Thoracic aorta (tissue), 2 donors: ENCODE measurements at regions not wholly inside any gene's neighbourhood (a gene's known extent, or its start where the extent isn't known, plus 50 kb on each side); places are given as distances from the start of the nearest gene placed in this dataset.

Experiments
- ATAC-seq: fragments of 150-250 bp; one replicate; pipeline ENCODE4 v1.8.0; 2017; ENCODE audit warnings: low read depth; ENCODE audit not compliant: insufficient number of reproducible peaks, low FRiP score
- DNase-seq: peaks from one replicate; pipeline ENCODE4 v3.0.0-alpha.2; 2020; ENCODE audit warnings: low spot score
- H3K27ac ChIP-seq, 2 donors: fragments of 200-600 bp; sonication (generic); 1 replicate in 1 of 2; 2 replicates in 1 of 2; pipeline ENCODE4 v1.5.1; 2016; ENCODE audit warnings: mild to moderate bottlenecking in 2 of 2, moderate library complexity in 2 of 2
- H3K27me3 ChIP-seq: fragments of 200-600 bp; sonication (generic); replicated peaks from 2 replicates; pipeline ENCODE4 v1.6.0; 2016; ENCODE audit warnings: mild to moderate bottlenecking; ENCODE audit not compliant: insufficient read depth
- H3K36me3 ChIP-seq: fragments of 200-600 bp; sonication (generic); one replicate; pipeline ENCODE4 v1.5.1; 2016
- H3K4me1 ChIP-seq, 2 donors: fragments of 200-600 bp; sonication (generic); 1 replicate in 1 of 2; 2 replicates in 1 of 2; pipeline versions ENCODE4 v1.5.1 to v1.6.0; 2016; ENCODE audit warnings: low read depth in 2 of 2, mild to moderate bottlenecking in 1 of 2; ENCODE audit not compliant: control insufficient read depth in 1 of 2
- H3K4me3 ChIP-seq: fragments of 200-600 bp; sonication (generic); 2 replicates; pipeline ENCODE4 v1.5.1; 2016; ENCODE audit warnings: mild to moderate bottlenecking
- H3K9me3 ChIP-seq: fragments of 200-600 bp; sonication (generic); 2 replicates; pipeline ENCODE4 v1.5.1; 2016
- CTCF ChIP-seq: fragments of 200-600 bp; sonication (generic); IDR thresholded peaks from one replicate; pipeline ENCODE4 v1.5.1; 2019; ENCODE audit warnings: antibody characterized with exemption

- no peaks in the 10 kb centered on the region for H3K36me3 ChIP-seq
- H3K27ac ChIP-seq, result no peak overlapping the region
Measured at GRCh38 chr4:165663411-165663810, 209.6 kb upstream of the TLL1 start.

GRCh38 chr4:165666836-165667235, 206.2 kb upstream of the TLL1 start:
- TF ChIP-seq CTCF, result no peak
- Histone ChIP-seq H3K4me1 (no peaks in the 10 kb centered on the region), H3K4me3 (no peak overlapping the region), H3K27me3 (no peaks in the 10 kb centered on the region), H3K27ac (no peak overlapping the region), H3K9me3 (no peaks in the 10 kb centered on the region), H3K36me3 (no peaks in the 10 kb centered on the region)
- DNase-seq (no peak), ATAC-seq (no peak)

More at GRCh38 chr4:165663411-165663810, 209.6 kb upstream of the TLL1 start:
- TF ChIP-seq CTCF, result no peak
- Histone ChIP-seq H3K9me3 (no peaks in the 10 kb centered on the region), H3K4me1 (no peaks in the 10 kb centered on the region), H3K4me3 (no peak overlapping the region), H3K27me3 (no peaks in the 10 kb centered on the region)
- DNase-seq (no peak), ATAC-seq (no peak)

- ATAC-seq (no peak), DNase-seq (no peak)
- Histone ChIP-seq H3K36me3 (no peaks in the 10 kb centered on the region), H3K27me3 (no peaks in the 10 kb centered on the region), H3K4me1 (no peaks in the 10 kb centered on the region), H3K4me3 (no peak overlapping the region), H3K27ac (no peak overlapping the region), H3K9me3 (no peaks in the 10 kb centered on the region)
- TF ChIP-seq CTCF, result no peak
Measured at GRCh38 chr4:165667969-165668368, 205.1 kb upstream of the TLL1 start.

- H3K27me3 ChIP-seq, result no peaks in the 10 kb centered on the region
- H3K4me3 ChIP-seq, result no peak overlapping the region
- no peak for TF ChIP-seq CTCF
- no peak for ATAC-seq
- no peak overlapping the region for H3K27ac ChIP-seq
- no peaks in the 10 kb centered on the region for H3K4me1 ChIP-seq
- H3K9me3 ChIP-seq, result no peaks in the 10 kb centered on the region
- H3K36me3 ChIP-seq, result no peaks in the 10 kb centered on the region
- DNase-seq, result no peak
Measured at GRCh38 chr4:165668694-165669093, 204.3 kb upstream of the TLL1 start.

GRCh38 chr4:165677081-165677480, 196.0 kb upstream of the TLL1 start:
- ATAC-seq, result no peak

More at GRCh38 chr4:165677081-165677480, 196.0 kb upstream of the TLL1 start:
- no peaks in the 10 kb centered on the region for H3K36me3 ChIP-seq
- no peak overlapping the region for H3K27ac ChIP-seq
- H3K4me3 ChIP-seq, result no peak overlapping the region
- no peaks in the 10 kb centered on the region for H3K27me3 ChIP-seq
- TF ChIP-seq CTCF, result no peak
- H3K9me3 ChIP-seq, result no peaks in the 10 kb centered on the region
- no peaks in the 10 kb centered on the region for H3K4me1 ChIP-seq
- DNase-seq, result no peak
